ENCODE measurements at regions not wholly inside any gene's neighbourhood (a gene's known extent, or its start where the extent isn't known, plus 50 kb on each side); places are given as distances from the start of the nearest gene placed in this dataset.
A peak's percentile ranks its signal among the peaks of the same experiment; 100 is the strongest.
"Not testable (repeated sequence)": the region's sequence is repeated elsewhere in the genome, so short reads cannot be mapped to it uniquely, and the experiment has no call there.

DNA sequence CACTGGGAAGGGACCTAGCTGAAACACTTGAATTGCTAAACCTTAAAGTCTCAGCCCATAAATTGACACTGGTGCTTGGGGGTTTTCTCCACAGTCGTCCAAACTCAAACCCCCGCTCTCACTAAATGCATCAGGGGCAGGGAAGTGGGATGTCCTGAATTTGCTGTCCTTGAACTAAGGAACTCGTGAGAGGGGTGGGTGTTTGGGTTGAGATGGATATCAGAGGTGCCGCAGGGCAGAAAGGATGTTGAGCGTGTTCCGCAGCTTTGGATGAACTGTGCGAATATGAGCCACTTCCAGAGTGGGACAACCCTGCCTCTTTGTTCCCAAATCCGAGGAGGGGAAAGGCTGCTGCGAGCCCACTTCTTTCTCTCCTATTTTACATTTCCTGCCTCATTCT is 90.3 kb upstream of the LYZL2 start:
- TF ChIP-seq, protein P1, sequence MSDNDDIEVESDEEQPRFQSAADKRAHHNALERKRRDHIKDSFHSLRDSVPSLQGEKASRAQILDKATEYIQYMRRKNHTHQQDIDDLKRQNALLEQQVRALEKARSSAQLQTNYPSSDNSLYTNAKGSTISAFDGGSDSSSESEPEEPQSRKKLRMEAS (IDR thresholded peaks at IDR 0.05; ENCODE audit: low read depth, low read length) = no peak
- no peak for TF ChIP-seq POLR2A (IDR thresholded peaks at IDR 0.05; ENCODE audit: extremely low read depth, insufficient read length)
- TF ChIP-seq, protein P2, sequence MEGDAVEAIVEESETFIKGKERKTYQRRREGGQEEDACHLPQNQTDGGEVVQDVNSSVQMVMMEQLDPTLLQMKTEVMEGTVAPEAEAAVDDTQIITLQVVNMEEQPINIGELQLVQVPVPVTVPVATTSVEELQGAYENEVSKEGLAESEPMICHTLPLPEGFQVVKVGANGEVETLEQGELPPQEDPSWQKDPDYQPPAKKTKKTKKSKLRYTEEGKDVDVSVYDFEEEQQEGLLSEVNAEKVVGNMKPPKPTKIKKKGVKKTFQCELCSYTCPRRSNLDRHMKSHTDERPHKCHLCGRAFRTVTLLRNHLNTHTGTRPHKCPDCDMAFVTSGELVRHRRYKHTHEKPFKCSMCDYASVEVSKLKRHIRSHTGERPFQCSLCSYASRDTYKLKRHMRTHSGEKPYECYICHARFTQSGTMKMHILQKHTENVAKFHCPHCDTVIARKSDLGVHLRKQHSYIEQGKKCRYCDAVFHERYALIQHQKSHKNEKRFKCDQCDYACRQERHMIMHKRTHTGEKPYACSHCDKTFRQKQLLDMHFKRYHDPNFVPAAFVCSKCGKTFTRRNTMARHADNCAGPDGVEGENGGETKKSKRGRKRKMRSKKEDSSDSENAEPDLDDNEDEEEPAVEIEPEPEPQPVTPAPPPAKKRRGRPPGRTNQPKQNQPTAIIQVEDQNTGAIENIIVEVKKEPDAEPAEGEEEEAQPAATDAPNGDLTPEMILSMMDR (IDR thresholded peaks at IDR 0.05; ENCODE audit: low read depth, low read length) = no peak
- TF ChIP-seq MYC (IDR thresholded peaks at IDR 0.05; ENCODE audit: low read depth, low read length) = no peak
- H3K4me3 ChIP-seq (ENCODE audit: low read depth, low read length) = no peak overlapping the region
- no peak for DNase-seq (ENCODE audit: low read depth)

DNA sequence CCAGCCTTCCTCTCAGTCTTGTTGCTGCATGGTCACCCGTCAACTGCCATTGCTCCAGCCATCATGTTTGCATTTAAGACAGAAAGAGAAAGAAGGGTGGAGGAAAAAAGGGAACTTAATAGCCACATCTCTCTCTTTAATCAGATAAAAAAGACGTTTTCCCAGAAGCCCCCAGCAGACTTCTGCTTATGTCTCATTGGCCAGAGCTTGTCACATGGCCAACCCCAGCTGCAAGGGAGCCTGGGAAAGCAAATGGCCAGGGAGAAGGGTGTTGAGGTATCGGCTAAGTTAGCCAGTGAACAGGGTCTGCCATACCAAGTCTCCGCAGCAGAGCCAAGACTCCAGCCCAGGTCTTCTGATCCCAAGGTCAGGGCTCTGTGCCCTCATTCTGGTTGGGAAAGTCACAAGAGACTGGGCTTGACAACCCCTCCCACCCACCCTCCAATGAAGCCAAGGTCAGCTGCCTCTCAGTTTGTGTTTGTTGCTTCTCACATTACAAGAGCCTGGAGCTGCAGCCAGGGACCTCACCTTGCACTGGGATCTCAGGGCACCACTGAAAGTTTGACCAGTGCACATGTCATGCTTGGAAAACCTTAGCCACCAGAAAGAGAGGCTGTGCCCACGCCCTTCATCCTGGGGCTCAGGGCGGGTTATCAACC is 80.3 kb upstream of the LYZL2 start:
- peak; percentile 6 for DNase-seq (ENCODE audit: low read depth)
- TF ChIP-seq, protein P2 (IDR thresholded peaks at IDR 0.05; ENCODE audit: low read depth, low read length) = no peak
- TF ChIP-seq POLR2A (IDR thresholded peaks at IDR 0.05; ENCODE audit: extremely low read depth, insufficient read length) (no peak), MYC (IDR thresholded peaks at IDR 0.05; ENCODE audit: low read depth, low read length) (no peak)
- TF ChIP-seq, protein P1 (IDR thresholded peaks at IDR 0.05; ENCODE audit: low read depth, low read length) = no peak
- H3K4me3 ChIP-seq (ENCODE audit: low read depth, low read length) = no peak overlapping the region

DNA sequence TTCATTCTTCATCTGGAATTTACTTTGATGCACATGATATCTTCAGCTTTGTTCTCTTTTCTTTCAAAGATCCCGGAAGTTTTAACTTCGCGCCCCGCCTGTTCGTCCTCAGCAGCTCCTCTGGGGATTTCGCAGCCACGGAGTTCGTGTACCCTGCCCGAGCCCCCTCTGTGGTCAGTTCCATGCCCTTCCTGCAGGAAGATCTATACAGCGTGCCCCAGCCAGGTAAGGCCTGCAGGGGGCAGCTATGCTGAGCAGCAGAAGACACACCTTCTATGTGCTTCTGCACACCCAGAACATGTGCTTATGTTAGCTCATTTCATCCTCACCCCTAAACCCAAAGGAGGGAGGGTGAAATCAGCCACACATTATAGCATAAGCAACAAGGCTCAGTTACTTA is 79.7 kb upstream of the LYZL2 start:
- TF ChIP-seq, protein P1 (IDR thresholded peaks at IDR 0.05; ENCODE audit: low read depth, low read length) = no peak
- no peak for TF ChIP-seq POLR2A (IDR thresholded peaks at IDR 0.05; ENCODE audit: extremely low read depth, insufficient read length)
- H3K4me3 ChIP-seq (ENCODE audit: low read depth, low read length) = no peak overlapping the region
- DNase-seq (ENCODE audit: low read depth) = no peak

DNA sequence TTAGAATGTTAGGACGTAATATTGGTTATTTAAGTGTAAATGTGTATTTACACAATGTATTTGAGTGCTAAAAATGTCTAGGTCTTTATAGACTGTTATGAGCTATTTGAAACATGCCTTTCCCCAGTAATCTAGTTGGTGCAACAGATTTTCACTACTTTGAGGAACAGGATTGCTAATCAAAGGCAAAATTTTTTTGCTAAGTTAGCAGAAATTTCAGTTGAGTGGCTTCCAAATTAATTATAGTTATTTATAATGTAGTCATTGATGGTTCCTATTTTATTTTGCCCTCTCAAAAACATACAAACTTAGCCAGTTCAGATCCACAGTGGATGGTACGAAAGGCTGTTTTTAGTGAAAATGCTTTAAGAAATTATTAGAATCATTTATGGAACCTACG is 78.7 kb upstream of the LYZL2 start:
- no peak for DNase-seq (ENCODE audit: low read depth)
- no peak overlapping the region for H3K4me3 ChIP-seq (ENCODE audit: low read depth, low read length)
- TF ChIP-seq, protein P2 (IDR thresholded peaks at IDR 0.05; ENCODE audit: low read depth, low read length) = no peak
- TF ChIP-seq MYC (IDR thresholded peaks at IDR 0.05; ENCODE audit: low read depth, low read length) = no peak
- TF ChIP-seq POLR2A (IDR thresholded peaks at IDR 0.05; ENCODE audit: extremely low read depth, insufficient read length) = no peak
- TF ChIP-seq, protein P1 (IDR thresholded peaks at IDR 0.05; ENCODE audit: low read depth, low read length) = no peak

DNA sequence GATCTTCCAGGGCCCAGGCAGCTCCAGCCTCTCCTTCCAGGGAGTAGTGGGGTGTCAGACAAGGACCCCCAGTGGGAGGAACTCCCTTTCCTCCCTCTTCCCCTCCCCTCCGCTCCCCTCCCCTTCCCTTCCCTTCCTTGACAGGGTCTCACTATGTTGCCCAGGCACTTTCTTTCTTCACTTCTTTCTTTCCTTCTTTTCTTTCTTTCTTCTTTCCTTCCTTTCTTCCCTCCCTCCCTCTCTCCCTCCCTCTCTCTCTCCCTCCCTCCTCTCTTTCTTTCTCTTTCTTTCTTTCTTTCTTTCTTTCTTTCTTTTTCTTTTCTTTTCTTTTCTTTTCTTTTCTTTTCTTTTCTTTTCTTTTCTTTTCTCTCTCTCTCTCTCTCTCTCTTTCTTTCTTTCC is 76.6 kb upstream of the LYZL2 start:
- not testable (repeated sequence) for DNase-seq (ENCODE audit: low read depth); H3K4me3 ChIP-seq (ENCODE audit: low read depth, low read length)

DNA sequence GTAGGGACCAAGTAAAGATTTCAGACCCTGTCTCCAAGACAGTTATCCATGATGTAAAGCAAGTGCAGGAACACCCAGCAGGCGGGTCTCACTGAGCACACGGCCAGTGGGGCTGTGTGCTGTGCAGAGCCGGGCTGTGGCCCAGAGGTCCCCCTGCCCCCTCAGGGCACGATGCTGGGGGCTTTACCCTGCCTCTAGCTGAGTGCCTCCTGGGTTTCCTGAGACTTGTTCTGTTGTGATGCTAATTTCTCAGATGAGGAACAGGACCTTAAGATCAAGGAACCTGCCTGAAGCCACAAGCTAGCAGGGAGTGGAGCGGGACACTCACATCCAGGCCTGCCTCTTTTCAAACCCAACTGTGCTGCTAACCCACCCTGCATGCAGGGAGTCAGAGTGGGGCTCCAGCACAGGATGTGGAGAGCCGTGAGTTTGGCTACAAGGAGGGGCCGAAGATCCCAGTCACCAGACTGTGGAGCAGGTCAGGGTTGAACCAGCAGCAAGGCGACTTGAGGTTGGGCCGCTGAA is 76.1 kb upstream of the LYZL2 start:
- TF ChIP-seq, protein P1 (IDR thresholded peaks at IDR 0.05; ENCODE audit: low read depth, low read length) = no peak
- TF ChIP-seq POLR2A (IDR thresholded peaks at IDR 0.05; ENCODE audit: extremely low read depth, insufficient read length) = no peak
- TF ChIP-seq, protein P2 (IDR thresholded peaks at IDR 0.05; ENCODE audit: low read depth, low read length) = no peak
- TF ChIP-seq MYC (IDR thresholded peaks at IDR 0.05; ENCODE audit: low read depth, low read length) = no peak
- DNase-seq (ENCODE audit: low read depth) = peak; percentile 11
- no peak overlapping the region for H3K4me3 ChIP-seq (ENCODE audit: low read depth, low read length)
